Astrocyte (in vitro differentiated cells and primary cell): ENCODE measurements at regions not wholly inside any gene's neighbourhood (a gene's known extent, or its start where the extent isn't known, plus 50 kb on each side); places are given as distances from the start of the nearest gene placed in this dataset.

Experiments
- DNase-seq: peaks from one replicate; pipeline ENCODE4 v3.0.0-alpha.2; 2010; ENCODE audit warnings: low read depth
- FAIRE-seq: peaks from 2 replicates; lab custom pipeline; 2011; peaks lifted over from hg19 to GRCh38; lab: Jason Lieb, UNC
- H2AFZ ChIP-seq: 2 replicates; pipeline ENCODE4 v1.6.0; 2012; ENCODE audit warnings: low read depth, low read length, inconsistent platforms
- H3K27ac ChIP-seq: 2 replicates; pipeline ENCODE4 v1.5.1; 2011; ENCODE audit warnings: low read depth, low read length, inconsistent platforms
- H3K27me3 ChIP-seq: 2 replicates; pipeline ENCODE4 v1.6.0; 2011; ENCODE audit warnings: low read length, inconsistent platforms; ENCODE audit not compliant: insufficient read depth
- H3K36me3 ChIP-seq: 2 replicates; pipeline ENCODE4 v1.5.1; 2011; ENCODE audit warnings: low read length, inconsistent platforms; ENCODE audit not compliant: insufficient read depth
- H3K4me1 ChIP-seq: 2 replicates; pipeline ENCODE4 v1.5.1; 2011; ENCODE audit warnings: low read length, inconsistent platforms; ENCODE audit not compliant: insufficient read depth
- H3K4me2 ChIP-seq: 2 replicates; pipeline ENCODE4 v1.6.0; 2012; ENCODE audit warnings: low read length, inconsistent platforms
- H3K4me3 ChIP-seq: 2 replicates; pipeline ENCODE4 v1.5.1; 2011; ENCODE audit warnings: low read depth, mild to moderate bottlenecking, low read length, inconsistent platforms; ENCODE audit not compliant: insufficient read depth
- H3K79me2 ChIP-seq: 2 replicates; pipeline ENCODE4 v1.6.0; 2012; ENCODE audit warnings: mild to moderate bottlenecking, low read length, inconsistent platforms; ENCODE audit not compliant: insufficient read depth
- H3K9ac ChIP-seq: 2 replicates; pipeline ENCODE4 v1.6.0; 2012; ENCODE audit warnings: mild to moderate bottlenecking, low read length, inconsistent platforms
- H3K9me3 ChIP-seq: 2 replicates; pipeline ENCODE4 v1.5.1; 2012; ENCODE audit warnings: low read depth, mild to moderate bottlenecking, low read length, inconsistent platforms; ENCODE audit not compliant: insufficient read depth
- H4K20me1 ChIP-seq: 2 replicates; pipeline ENCODE4 v1.6.0; 2012; ENCODE audit warnings: low read length, inconsistent platforms; ENCODE audit not compliant: insufficient read depth
- H3K27ac Mint-ChIP-seq: one replicate; pipeline ENCODE4 v1.8.0; 2021; ENCODE audit warnings: mild to moderate bottlenecking, mixed read lengths; ENCODE audit not compliant: unreplicated experiment
- H3K27me3 Mint-ChIP-seq: one replicate; pipeline ENCODE4 v1.8.0; 2021; ENCODE audit warnings: low read depth, mixed read lengths; ENCODE audit not compliant: unreplicated experiment
- H3K36me3 Mint-ChIP-seq: one replicate; pipeline ENCODE4 v1.8.0; 2021; ENCODE audit warnings: low read depth, mixed read lengths; ENCODE audit not compliant: unreplicated experiment
- H3K4me1 Mint-ChIP-seq: one replicate; pipeline ENCODE4 v1.8.0; 2021; ENCODE audit warnings: low read depth, mixed read lengths; ENCODE audit not compliant: unreplicated experiment
- H3K4me3 Mint-ChIP-seq: one replicate; pipeline ENCODE4 v1.8.0; 2021; ENCODE audit warnings: mild to moderate bottlenecking, moderate library complexity, mixed read lengths; ENCODE audit not compliant: unreplicated experiment
- H3K9me3 Mint-ChIP-seq: one replicate; pipeline ENCODE4 v1.8.0; 2021; ENCODE audit warnings: mild to moderate bottlenecking, mixed read lengths; ENCODE audit not compliant: unreplicated experiment
- EZH2 ChIP-seq: IDR thresholded peaks from 2 replicates; pipeline ENCODE4 v1.6.1; 2012; ENCODE audit warnings: mild to moderate bottlenecking, low read length, inconsistent platforms; ENCODE audit not compliant: insufficient read depth
- TF ChIP-seq, protein P1 (sequence below): IDR thresholded peaks from 2 replicates; pipeline ENCODE4 v1.5.1; 2011; ENCODE audit warnings: low read depth, mild to moderate bottlenecking, inconsistent platforms, low read length, moderate library complexity; ENCODE audit not compliant: insufficient read depth

- no peak overlapping the region for H3K27ac ChIP-seq
- Mint-ChIP-seq H3K4me1 (peaks cover 10% of the 10 kb centered on the region), H3K27ac (no peak overlapping the region), H3K27me3 (peaks cover 6% of the 10 kb centered on the region), H3K36me3 (peaks cover 1% of the 10 kb centered on the region), H3K9me3 (peaks cover 3% of the 10 kb centered on the region), H3K4me3 (no peak overlapping the region)
- no peak overlapping the region for H3K4me3 ChIP-seq
- FAIRE-seq = no peak
- no peaks in the 10 kb centered on the region for H3K79me2 ChIP-seq
- H3K4me2 ChIP-seq = no peak overlapping the region
- no peak for DNase-seq
- H3K4me1 ChIP-seq = no peaks in the 10 kb centered on the region
- no peaks in the 10 kb centered on the region for H3K27me3 ChIP-seq
- no peak overlapping the region for H3K9ac ChIP-seq
- H2AFZ ChIP-seq = no peak overlapping the region
- H4K20me1 ChIP-seq = no peaks in the 10 kb centered on the region
- TF ChIP-seq, protein P1, sequence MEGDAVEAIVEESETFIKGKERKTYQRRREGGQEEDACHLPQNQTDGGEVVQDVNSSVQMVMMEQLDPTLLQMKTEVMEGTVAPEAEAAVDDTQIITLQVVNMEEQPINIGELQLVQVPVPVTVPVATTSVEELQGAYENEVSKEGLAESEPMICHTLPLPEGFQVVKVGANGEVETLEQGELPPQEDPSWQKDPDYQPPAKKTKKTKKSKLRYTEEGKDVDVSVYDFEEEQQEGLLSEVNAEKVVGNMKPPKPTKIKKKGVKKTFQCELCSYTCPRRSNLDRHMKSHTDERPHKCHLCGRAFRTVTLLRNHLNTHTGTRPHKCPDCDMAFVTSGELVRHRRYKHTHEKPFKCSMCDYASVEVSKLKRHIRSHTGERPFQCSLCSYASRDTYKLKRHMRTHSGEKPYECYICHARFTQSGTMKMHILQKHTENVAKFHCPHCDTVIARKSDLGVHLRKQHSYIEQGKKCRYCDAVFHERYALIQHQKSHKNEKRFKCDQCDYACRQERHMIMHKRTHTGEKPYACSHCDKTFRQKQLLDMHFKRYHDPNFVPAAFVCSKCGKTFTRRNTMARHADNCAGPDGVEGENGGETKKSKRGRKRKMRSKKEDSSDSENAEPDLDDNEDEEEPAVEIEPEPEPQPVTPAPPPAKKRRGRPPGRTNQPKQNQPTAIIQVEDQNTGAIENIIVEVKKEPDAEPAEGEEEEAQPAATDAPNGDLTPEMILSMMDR = no peak
- no peak for TF ChIP-seq EZH2
- H3K36me3 ChIP-seq = no peaks in the 10 kb centered on the region
- H3K9me3 ChIP-seq = no peaks in the 10 kb centered on the region
Observed at GRCh38 chr5:173735691-173736090, 119.2 kb upstream of the BOD1 start.

GRCh38 chr5:173736374-173736773 is 119.9 kb upstream of the BOD1 start:
- Histone ChIP-seq H4K20me1 (no peaks in the 10 kb centered on the region), H3K9ac (no peak overlapping the region), H3K4me3 (no peak overlapping the region), H3K36me3 (no peaks in the 10 kb centered on the region), H3K4me1 (no peaks in the 10 kb centered on the region), H3K79me2 (no peaks in the 10 kb centered on the region), H3K27ac (no peak overlapping the region), H3K4me2 (no peak overlapping the region), H3K27me3 (no peaks in the 10 kb centered on the region), H2AFZ (no peak overlapping the region), H3K9me3 (no peaks in the 10 kb centered on the region)
- DNase-seq = no peak
- Mint-ChIP-seq H3K4me1 (peaks cover 6% of the 10 kb centered on the region), H3K27me3 (peaks cover 3% of the 10 kb centered on the region), H3K36me3 (peaks cover 2% of the 10 kb centered on the region), H3K4me3 (peak overlapping the region; percentile 35), H3K9me3 (peaks cover 3% of the 10 kb centered on the region), H3K27ac (no peak overlapping the region)
- no peak for FAIRE-seq
- TF ChIP-seq, protein P1 = no peak
- TF ChIP-seq EZH2 = no peak

DNA sequence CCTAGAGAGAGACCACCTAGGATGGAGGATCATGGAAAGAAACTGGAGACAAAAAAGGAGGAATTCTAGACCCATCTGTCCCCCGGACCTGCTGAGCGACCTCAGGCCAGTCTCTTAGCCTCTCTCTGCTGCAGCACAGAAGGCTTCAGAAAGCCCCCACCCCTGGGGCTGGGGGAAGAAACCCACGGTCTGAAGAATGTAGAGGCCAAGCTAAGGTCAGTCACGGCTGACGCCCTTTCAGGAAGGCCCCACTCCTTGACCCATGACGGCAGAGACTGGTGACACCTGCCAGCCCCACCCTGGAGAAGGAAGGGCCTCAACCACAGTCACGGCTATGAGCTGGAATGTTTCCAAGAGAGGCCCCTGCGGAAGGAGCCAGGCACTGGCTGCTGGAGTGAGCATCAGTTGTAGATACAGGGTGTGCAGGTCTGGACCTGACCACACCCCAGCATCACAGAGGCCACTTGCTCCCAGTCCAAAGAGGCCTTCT is 120.5 kb upstream of the BOD1 start:
- Mint-ChIP-seq H3K27me3 (peaks cover 3% of the 10 kb centered on the region), H3K9me3 (peaks cover 3% of the 10 kb centered on the region), H3K4me1 (peaks cover 6% of the 10 kb centered on the region), H3K36me3 (peaks cover 2% of the 10 kb centered on the region), H3K4me3 (no peak overlapping the region), H3K27ac (no peak overlapping the region)
- Histone ChIP-seq H3K4me2 (no peak overlapping the region), H3K9me3 (no peaks in the 10 kb centered on the region), H3K9ac (no peak overlapping the region), H4K20me1 (no peaks in the 10 kb centered on the region), H2AFZ (no peak overlapping the region), H3K79me2 (no peaks in the 10 kb centered on the region), H3K4me1 (no peaks in the 10 kb centered on the region), H3K36me3 (no peaks in the 10 kb centered on the region), H3K27ac (no peak overlapping the region), H3K27me3 (no peaks in the 10 kb centered on the region), H3K4me3 (no peak overlapping the region)
- no peak for FAIRE-seq
- TF ChIP-seq EZH2 = no peak
- TF ChIP-seq, protein P1 = no peak
- no peak for DNase-seq
